Esophagus muscularis mucosa (tissue), 4 donors: ENCODE measurements at regions not wholly inside any gene's neighbourhood (a gene's known extent, or its start where the extent isn't known, plus 50 kb on each side); places are given as distances from the start of the nearest gene placed in this dataset.

Source experiments
- DNase-seq: peaks from one replicate; pipeline ENCODE4 v3.0.0-alpha.2; 2017; ENCODE audit errors: extremely low spot score
- H3K27ac ChIP-seq, 4 donors: fragments of 200-600 bp; sonication (generic); replicated peaks in 1 of 4; 1 replicate in 3 of 4; 2 replicates in 1 of 4; pipeline ENCODE4 v1.5.1; 2016 to 2019; ENCODE audit warnings: mild to moderate bottlenecking in 1 of 4
- H3K27me3 ChIP-seq, 4 donors: fragments of 200-600 bp; sonication (generic); one replicate each; pipeline versions ENCODE4 v1.5.1 to v1.6.0; 2016 to 2019
- H3K36me3 ChIP-seq, 4 donors: fragments of 200-600 bp; sonication (generic); one replicate each; pipeline ENCODE4 v1.5.1; 2016 to 2019
- H3K4me1 ChIP-seq, 4 donors: fragments of 200-600 bp; sonication (generic); one replicate each; pipeline ENCODE4 v1.5.1; 2016 to 2019
- H3K4me3 ChIP-seq, 4 donors: fragments of 200-600 bp; sonication (generic); 1 replicate in 2 of 4; 2 replicates in 2 of 4; pipeline ENCODE4 v1.5.1; 2016 to 2019; ENCODE audit warnings: mild to moderate bottlenecking in 4 of 4, moderate library complexity in 1 of 4
- H3K9me3 ChIP-seq, 4 donors: fragments of 200-600 bp; sonication (generic); 1 replicate in 3 of 4; 2 replicates in 1 of 4; pipeline ENCODE4 v1.5.1; 2016 to 2019
- CTCF ChIP-seq, 3 experiments: fragments of 200-600 bp in 2 of 3; fragments of 450-650 bp in 1 of 3; sonication (generic) in 2 of 3; IDR thresholded peaks; one replicate each; pipeline ENCODE4 v1.5.1; 2017 to 2019; ENCODE audit warnings: antibody characterized with exemption in 3 of 3, mild to moderate bottlenecking in 2 of 3, moderate library complexity in 1 of 3
- EP300 ChIP-seq: sonication (generic); formaldehyde crosslinking; IDR thresholded peaks from one replicate; pipeline ENCODE4 v1.6.1; 2017; ENCODE audit warnings: antibody characterized with exemption
- POLR2A ChIP-seq: fragments of 450-650 bp; IDR thresholded peaks from one replicate; pipeline ENCODE4 v1.6.1; 2017; ENCODE audit warnings: antibody characterized with exemption, moderate library complexity, mild to moderate bottlenecking, low read depth
- POLR2AphosphoS5 ChIP-seq, 2 donors: sonication (generic); formaldehyde crosslinking; IDR thresholded peaks; one replicate each; pipeline ENCODE4 v1.6.1; 2017; ENCODE audit warnings: antibody characterized with exemption in 2 of 2
- WGBS: methylation state at CpG from one replicate; pipeline ENCODE4 v1.1.5; 2018; 5-methylcytosine and 5-hydroxymethylcytosine counted together
- intact Hi-C: fragments of 100-400 bp; cut with DNase I; formaldehyde crosslinking; loops from one replicate; pipeline ENCODE4 v1.15.1; 2023

DNA sequence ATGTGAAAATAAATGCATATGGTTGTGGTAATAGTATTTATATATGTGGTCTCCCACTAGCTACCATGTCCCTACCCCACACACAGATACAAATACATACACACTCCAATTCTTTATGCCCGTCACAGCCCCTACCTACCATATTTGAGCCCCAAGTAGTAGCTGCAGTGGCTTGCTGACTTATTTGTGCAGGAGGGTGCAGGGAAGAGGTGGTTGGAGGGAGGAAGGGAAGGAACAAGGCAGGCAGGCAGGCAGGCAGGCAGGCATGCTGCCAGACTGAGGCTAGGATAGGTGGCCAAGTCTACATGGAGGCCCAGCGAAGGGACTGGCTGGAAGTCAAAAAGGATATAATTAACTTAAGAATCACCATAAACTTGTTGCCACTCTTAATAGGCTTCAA lies 82.9 kb downstream of the SCN11A start:
- no peak for TF ChIP-seq POLR2A
- no peak for TF ChIP-seq CTCF (IDR thresholded peaks at IDR 0.05)
- no peak for TF ChIP-seq POLR2AphosphoS5 (IDR thresholded peaks at IDR 0.05)
- TF ChIP-seq EP300, result no peak
- peak; percentile 80 for DNase-seq
- no peaks in the 10 kb centered on the region for H3K4me1 ChIP-seq
- H3K4me3 ChIP-seq, result no peak overlapping the region
- no peaks in the 10 kb centered on the region for H3K36me3 ChIP-seq
- H3K27ac ChIP-seq, result no peak overlapping the region
- H3K9me3 ChIP-seq, result no peaks in the 10 kb centered on the region
- peaks cover 0 to 11% (median 0%) of the 10 kb centered on the region in 4 donors for H3K27me3 ChIP-seq
- 52% methylated on average over 2 of the region's 2 CpGs for WGBS
- intact Hi-C loops, result no loop called here

DNA sequence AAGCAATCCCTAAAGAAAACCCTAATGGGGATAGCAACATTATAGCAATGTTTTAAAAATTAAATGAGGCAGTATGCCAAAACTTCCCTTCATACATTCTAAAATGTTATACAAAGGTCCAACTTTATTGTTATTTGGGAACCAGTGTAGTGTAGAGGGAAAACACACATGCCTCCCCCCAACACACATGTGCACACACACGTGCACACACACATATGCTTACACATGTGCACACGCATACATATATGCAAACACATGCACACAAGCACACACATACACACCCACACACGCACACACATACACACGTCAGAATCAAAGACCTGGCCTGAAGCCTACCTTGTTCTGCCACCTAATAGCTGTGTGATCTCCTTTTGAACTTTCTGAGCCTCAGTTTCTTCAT lies 83.3 kb downstream of the SCN11A start:
- Histone ChIP-seq H3K36me3 (no peaks in the 10 kb centered on the region), H3K4me3 (no peak overlapping the region), H3K9me3 (no peaks in the 10 kb centered on the region), H3K27ac (no peak overlapping the region), H3K27me3 (peaks cover 0 to 11% (median 0%) of the 10 kb centered on the region in 4 donors), H3K4me1 (no peaks in the 10 kb centered on the region)
- intact Hi-C loops, result no loop called here
- TF ChIP-seq POLR2AphosphoS5 (IDR thresholded peaks at IDR 0.05), result no peak
- TF ChIP-seq POLR2A, result no peak
- TF ChIP-seq EP300, result no peak
- no peak for TF ChIP-seq CTCF (IDR thresholded peaks at IDR 0.05)
- 78% methylated on average over 4 of the region's 4 CpGs for WGBS
- DNase-seq, result peak; percentile 31

DNA sequence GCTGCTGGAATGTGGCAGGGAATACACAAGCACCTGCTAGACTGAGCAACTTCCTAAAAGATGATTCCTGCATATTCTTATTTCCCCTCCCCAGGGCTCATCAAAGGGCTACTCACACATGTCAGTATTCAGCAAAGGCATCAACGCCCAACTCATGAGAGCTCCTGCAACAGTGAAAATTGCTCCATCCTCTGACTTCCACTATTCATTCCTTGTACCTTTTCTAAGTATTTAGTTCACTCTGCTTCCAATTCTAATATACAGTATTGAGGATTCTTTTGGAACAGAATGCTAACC lies 84.1 kb downstream of the SCN11A start:
- Histone ChIP-seq H3K27me3 (peaks cover 0 to 11% (median 0%) of the 10 kb centered on the region in 4 donors), H3K27ac (no peak overlapping the region), H3K4me3 (no peak overlapping the region), H3K4me1 (no peaks in the 10 kb centered on the region), H3K9me3 (no peaks in the 10 kb centered on the region), H3K36me3 (no peaks in the 10 kb centered on the region)
- intact Hi-C loops, result no loop called here
- TF ChIP-seq CTCF (IDR thresholded peaks at IDR 0.05) (no peak), EP300 (no peak)
- WGBS, result 63% methylated on average over 1 of the region's 1 CpG
- DNase-seq, result peak; percentile 86

DNA sequence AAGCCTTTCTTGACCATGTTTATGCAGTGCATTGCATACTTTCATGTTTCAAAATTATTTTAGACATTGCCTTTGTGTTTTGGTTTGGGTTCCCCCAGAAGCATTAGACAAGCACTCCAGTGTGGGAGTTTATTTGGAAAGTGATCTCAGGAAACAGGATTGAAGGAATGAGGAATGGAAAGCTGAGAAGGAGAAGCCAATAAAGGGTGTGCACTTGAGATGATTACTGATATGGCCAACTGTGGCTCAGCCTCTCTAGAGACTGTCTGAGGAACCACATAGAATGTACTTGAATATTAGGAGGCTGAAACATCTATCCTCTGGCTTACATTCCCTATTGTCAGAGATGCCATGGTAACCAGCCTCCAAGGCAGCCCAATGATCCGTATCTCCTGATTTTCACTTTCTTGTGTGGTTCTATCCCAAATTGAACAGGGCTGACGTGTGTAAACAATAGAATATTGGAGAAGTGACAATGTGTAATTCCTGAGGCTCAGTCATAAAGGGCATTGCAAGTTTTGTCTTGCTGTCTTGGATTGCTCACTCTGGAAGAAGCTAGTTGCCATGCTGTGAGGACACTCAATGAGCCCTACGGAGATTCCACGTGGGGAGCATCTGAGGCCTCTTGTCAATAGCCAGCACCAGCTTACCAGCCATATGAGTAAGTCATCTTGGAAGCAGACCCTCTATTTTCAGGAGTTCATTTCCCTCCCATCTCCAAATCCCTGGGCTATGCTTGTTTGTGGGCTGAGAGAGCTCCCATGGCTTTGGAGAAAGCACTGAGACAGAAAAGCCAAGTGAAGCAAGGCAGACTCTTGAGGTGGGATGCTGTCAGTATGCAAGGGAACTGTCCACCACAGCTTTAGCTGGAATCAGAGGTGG lies 84.7 kb downstream of the SCN11A start:
- Histone ChIP-seq H3K36me3 (no peaks in the 10 kb centered on the region), H3K27ac (no peak overlapping the region), H3K4me1 (no peaks in the 10 kb centered on the region), H3K9me3 (no peaks in the 10 kb centered on the region), H3K4me3 (no peak overlapping the region), H3K27me3 (peaks cover 0 to 11% (median 0%) of the 10 kb centered on the region in 4 donors)
- intact Hi-C loops, result no loop called here
- peak; percentile 78 for DNase-seq
- 72% methylated on average over 4 of the region's 4 CpGs for WGBS
- TF ChIP-seq CTCF (IDR thresholded peaks at IDR 0.05) (no peak), EP300 (no peak), POLR2AphosphoS5 (IDR thresholded peaks at IDR 0.05) (no peak), POLR2A (no peak)

DNA sequence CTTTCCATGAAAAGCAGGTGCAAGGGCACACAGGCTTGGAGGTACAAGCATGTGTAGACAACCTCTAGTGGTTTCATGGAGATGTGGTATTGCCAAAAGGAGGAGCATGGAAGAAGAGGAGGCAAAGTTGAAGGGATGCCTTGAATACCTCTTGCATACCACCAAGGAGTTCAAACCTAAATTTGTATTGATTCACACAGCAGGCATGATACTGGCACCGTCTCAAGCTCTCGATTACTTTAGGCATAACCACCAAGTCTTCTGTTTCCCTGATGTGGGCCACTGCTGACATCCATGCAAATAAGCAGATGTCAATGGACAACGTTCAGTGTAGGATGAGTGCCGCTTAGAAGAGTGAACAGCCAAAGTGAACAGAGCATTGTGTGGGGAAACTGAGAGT lies 87.1 kb downstream of the SCN11A start:
- TF ChIP-seq CTCF (IDR thresholded peaks at IDR 0.05) (no peak), POLR2AphosphoS5 (IDR thresholded peaks at IDR 0.05) (no peak), EP300 (no peak), POLR2A (no peak)
- Histone ChIP-seq H3K4me1 (no peaks in the 10 kb centered on the region), H3K27ac (no peak overlapping the region), H3K27me3 (peaks cover 0 to 6% (median 0%) of the 10 kb centered on the region in 4 donors), H3K4me3 (no peak overlapping the region), H3K36me3 (no peaks in the 10 kb centered on the region), H3K9me3 (no peaks in the 10 kb centered on the region)
- peak; percentile 89 for DNase-seq
- intact Hi-C loops, result no loop called here
- 92% methylated on average over 4 of the region's 4 CpGs for WGBS
